ENCODE measurements at regions not wholly inside any gene's neighbourhood (a gene's known extent, or its start where the extent isn't known, plus 50 kb on each side); places are given as distances from the start of the nearest gene placed in this dataset.

GRCh38 chr5:104763216-104763615, 1200.6 kb upstream of the NUDT12 start:
- Mint-ChIP-seq H3K36me3 (ENCODE audit: low read depth, unreplicated experiment) (no peaks in the 10 kb centered on the region), H3K9me3 (ENCODE audit: unreplicated experiment) (no peaks in the 10 kb centered on the region), H3K27me3 (ENCODE audit: unreplicated experiment) (no peaks in the 10 kb centered on the region), H3K27ac (ENCODE audit: unreplicated experiment) (no peak overlapping the region), H3K4me3 (ENCODE audit: unreplicated experiment) (no peak overlapping the region), H3K4me1 (ENCODE audit: unreplicated experiment) (no peaks in the 10 kb centered on the region)
- no peak for DNase-seq (ENCODE audit: low spot score)
- TF ChIP-seq CTCF (IDR thresholded peaks at IDR 0.05; ENCODE audit: unreplicated experiment), result no peak

- H3K27me3 Mint-ChIP-seq (ENCODE audit: unreplicated experiment), result no peaks in the 10 kb centered on the region
- no peaks in the 10 kb centered on the region for H3K36me3 Mint-ChIP-seq (ENCODE audit: low read depth, unreplicated experiment)
- no peaks in the 10 kb centered on the region for H3K4me1 Mint-ChIP-seq (ENCODE audit: unreplicated experiment)
- H3K9me3 Mint-ChIP-seq (ENCODE audit: unreplicated experiment), result no peaks in the 10 kb centered on the region
- no peak for TF ChIP-seq CTCF (IDR thresholded peaks at IDR 0.05; ENCODE audit: unreplicated experiment)
- DNase-seq (ENCODE audit: low spot score), result no peak
- H3K27ac Mint-ChIP-seq (ENCODE audit: unreplicated experiment), result no peak overlapping the region
- no peak overlapping the region for H3K4me3 Mint-ChIP-seq (ENCODE audit: unreplicated experiment)
Measured at GRCh38 chr5:104757915-104758314, 1195.3 kb upstream of the NUDT12 start.

GRCh38 chr5:104755806-104756205, 1193.2 kb upstream of the NUDT12 start:
- Mint-ChIP-seq H3K9me3 (ENCODE audit: unreplicated experiment) (no peaks in the 10 kb centered on the region), H3K36me3 (ENCODE audit: low read depth, unreplicated experiment) (no peaks in the 10 kb centered on the region), H3K4me1 (ENCODE audit: unreplicated experiment) (no peaks in the 10 kb centered on the region), H3K27me3 (ENCODE audit: unreplicated experiment) (no peaks in the 10 kb centered on the region), H3K27ac (ENCODE audit: unreplicated experiment) (no peak overlapping the region), H3K4me3 (ENCODE audit: unreplicated experiment) (no peak overlapping the region)
- no peak for TF ChIP-seq CTCF (IDR thresholded peaks at IDR 0.05; ENCODE audit: unreplicated experiment)
- no peak for DNase-seq (ENCODE audit: low spot score)

GRCh38 chr5:104754311-104754995, 1191.9 kb upstream of the NUDT12 start:
- no peak overlapping the region for H3K27ac Mint-ChIP-seq (ENCODE audit: unreplicated experiment)

More at GRCh38 chr5:104754311-104754995, 1191.9 kb upstream of the NUDT12 start:
- TF ChIP-seq CTCF (IDR thresholded peaks at IDR 0.05; ENCODE audit: unreplicated experiment), result no peak
- Mint-ChIP-seq H3K4me1 (ENCODE audit: unreplicated experiment) (no peaks in the 10 kb centered on the region), H3K9me3 (ENCODE audit: unreplicated experiment) (no peaks in the 10 kb centered on the region), H3K4me3 (ENCODE audit: unreplicated experiment) (no peak overlapping the region), H3K36me3 (ENCODE audit: low read depth, unreplicated experiment) (no peaks in the 10 kb centered on the region), H3K27me3 (ENCODE audit: unreplicated experiment) (no peaks in the 10 kb centered on the region)
- no peak for DNase-seq (ENCODE audit: low spot score)

Measured in endothelial cell (in vitro differentiated cells).